ENCODE measurements at regions not wholly inside any gene's neighbourhood (a gene's known extent, or its start where the extent isn't known, plus 50 kb on each side); places are given as distances from the start of the nearest gene placed in this dataset.

GRCh38 chr12:89020121-89020480, 332.2 kb downstream of the DUSP6 start:
- DNase-seq (ENCODE audit: low read depth in 2 of 2, low spot score in 1 of 2), result no peak

GRCh38 chr12:89019439-89020120, 332.7 kb downstream of the DUSP6 start:
- DNase-seq (ENCODE audit: low read depth in 2 of 2, low spot score in 1 of 2), result peak; percentile 16 to 46

GRCh38 chr12:89016970-89017778, 335.1 kb downstream of the DUSP6 start:
- no peak for DNase-seq (ENCODE audit: low read depth in 2 of 2, low spot score in 1 of 2)

GRCh38 chr12:89015419-89015818, 336.9 kb downstream of the DUSP6 start:
- no peak for DNase-seq (ENCODE audit: low read depth in 2 of 2, low spot score in 1 of 2)

- no peak for DNase-seq (ENCODE audit: low read depth in 2 of 2, low spot score in 1 of 2)
Observed at GRCh38 chr12:88998421-88998820, 353.9 kb downstream of the DUSP6 start.

- DNase-seq (ENCODE audit: low read depth in 2 of 2, low spot score in 1 of 2), result no peak
Observed at GRCh38 chr12:88996200-88996788, 356.0 kb downstream of the DUSP6 start.

GRCh38 chr12:88994971-88995370, 357.3 kb downstream of the DUSP6 start:
- no peak for DNase-seq (ENCODE audit: low read depth in 2 of 2, low spot score in 1 of 2)

GRCh38 chr12:88994537-88994936, 357.8 kb downstream of the DUSP6 start:
- no peak for DNase-seq (ENCODE audit: low read depth in 2 of 2, low spot score in 1 of 2)

GRCh38 chr12:88993651-88994050, 358.6 kb downstream of the DUSP6 start:
- DNase-seq (ENCODE audit: low read depth in 2 of 2, low spot score in 1 of 2), result no peak

- no peak for DNase-seq (ENCODE audit: low read depth in 2 of 2, low spot score in 1 of 2)
Observed at GRCh38 chr12:88986056-88986455, 366.2 kb downstream of the DUSP6 start.

GRCh38 chr12:88985631-88986030, 366.7 kb downstream of the DUSP6 start:
- no peak for DNase-seq (ENCODE audit: low read depth in 2 of 2, low spot score in 1 of 2)

GRCh38 chr12:88985011-88985410, 367.3 kb downstream of the DUSP6 start:
- no peak for DNase-seq (ENCODE audit: low read depth in 2 of 2, low spot score in 1 of 2)

GRCh38 chr12:88982694-88983093, 369.6 kb downstream of the DUSP6 start:
- DNase-seq (ENCODE audit: low read depth in 2 of 2, low spot score in 1 of 2), result no peak

- no peak for DNase-seq (ENCODE audit: low read depth in 2 of 2, low spot score in 1 of 2)
Observed at GRCh38 chr12:88977115-88977514, 375.2 kb downstream of the DUSP6 start.

GRCh38 chr12:88973998-88974397, 378.3 kb downstream of the DUSP6 start:
- no peak for DNase-seq (ENCODE audit: low read depth in 2 of 2, low spot score in 1 of 2)

GRCh38 chr12:88970740-88971139, 381.6 kb downstream of the DUSP6 start:
- DNase-seq (ENCODE audit: low read depth in 2 of 2, low spot score in 1 of 2), result no peak

GRCh38 chr12:88969127-88969526, 383.2 kb downstream of the DUSP6 start:
- DNase-seq (ENCODE audit: low read depth in 2 of 2, low spot score in 1 of 2), result no peak

GRCh38 chr12:88960213-88960878, 380.1 kb upstream of the KITLG start:
- no peak for DNase-seq (ENCODE audit: low read depth in 2 of 2, low spot score in 1 of 2)

GRCh38 chr12:88958946-88959345, 378.7 kb upstream of the KITLG start:
- DNase-seq (ENCODE audit: low read depth in 2 of 2, low spot score in 1 of 2), result no peak

- DNase-seq (ENCODE audit: low read depth in 2 of 2, low spot score in 1 of 2), result no peak
Observed at GRCh38 chr12:88958153-88958552, 377.9 kb upstream of the KITLG start.

- DNase-seq (ENCODE audit: low read depth in 2 of 2, low spot score in 1 of 2), result no peak
Observed at GRCh38 chr12:88957358-88957757, 377.1 kb upstream of the KITLG start.

- DNase-seq (ENCODE audit: low read depth in 2 of 2, low spot score in 1 of 2), result no peak
Observed at GRCh38 chr12:88955531-88955930, 375.3 kb upstream of the KITLG start.
